GM21447 (cell line): ENCODE measurements at regions not wholly inside any gene's neighbourhood (a gene's known extent, or its start where the extent isn't known, plus 50 kb on each side); places are given as distances from the start of the nearest gene placed in this dataset.

Source experiments
- ATAC-seq: cut with Tn5 transposase; IDR thresholded peaks from one replicate; pipeline ENCODE4 v1.9.1; 2021; ENCODE audit not compliant: unreplicated experiment

DNA sequence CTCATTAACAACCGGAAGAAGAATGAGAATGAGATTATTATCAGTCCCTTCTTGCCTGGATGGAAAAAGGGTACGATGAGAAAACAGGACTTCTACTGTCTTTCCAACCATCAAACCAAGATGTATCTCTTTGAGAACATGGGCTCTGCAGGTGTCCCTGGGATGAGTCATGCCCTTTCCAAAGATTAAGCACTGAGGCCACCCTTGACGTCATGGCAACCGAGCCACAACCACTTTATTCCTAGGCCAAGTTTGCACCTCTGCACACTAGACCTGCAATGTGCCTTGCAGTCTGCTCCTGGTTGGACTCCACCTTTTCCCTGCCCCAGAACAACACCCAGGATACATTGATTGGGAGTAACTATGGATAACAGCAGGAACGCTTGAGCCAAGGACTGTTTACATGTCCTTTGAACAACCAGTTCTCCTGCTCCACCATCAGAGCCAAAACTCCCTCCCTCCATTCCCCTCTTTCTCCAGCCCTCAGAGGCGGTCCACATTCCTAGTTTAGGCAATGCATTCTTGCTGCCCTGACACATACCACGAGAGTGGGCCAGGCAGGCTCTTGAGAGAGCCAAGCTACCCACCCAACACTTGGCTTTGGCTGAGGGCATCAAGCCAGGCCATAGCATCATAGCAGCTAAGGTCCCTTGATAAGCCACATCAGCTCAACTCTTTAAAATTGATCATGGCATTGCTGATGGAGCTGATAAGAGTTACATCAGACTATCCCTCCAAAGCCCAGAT lies 310.7 kb downstream of the TNS1 start:
- no peak for ATAC-seq

DNA sequence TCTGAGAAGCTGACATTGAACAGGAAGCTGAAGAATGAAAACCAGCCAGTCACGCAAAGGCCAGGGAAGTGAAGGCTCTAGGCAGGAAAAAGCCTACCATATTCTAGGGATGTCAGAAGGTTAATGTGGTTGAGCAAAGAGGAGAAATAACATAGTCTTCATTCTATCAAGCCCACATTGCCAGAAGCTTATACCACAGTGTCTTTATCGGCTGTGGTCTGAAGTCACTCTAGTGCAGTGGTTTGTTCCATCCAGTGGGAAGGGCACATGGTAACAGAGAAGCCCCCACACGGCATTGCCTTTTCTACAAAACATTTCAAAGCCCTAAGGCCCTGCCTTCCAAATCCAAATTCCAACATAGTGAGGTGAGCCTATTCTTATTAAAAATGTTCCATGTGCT lies 311.3 kb downstream of the TNS1 start:
- no peak for ATAC-seq

DNA sequence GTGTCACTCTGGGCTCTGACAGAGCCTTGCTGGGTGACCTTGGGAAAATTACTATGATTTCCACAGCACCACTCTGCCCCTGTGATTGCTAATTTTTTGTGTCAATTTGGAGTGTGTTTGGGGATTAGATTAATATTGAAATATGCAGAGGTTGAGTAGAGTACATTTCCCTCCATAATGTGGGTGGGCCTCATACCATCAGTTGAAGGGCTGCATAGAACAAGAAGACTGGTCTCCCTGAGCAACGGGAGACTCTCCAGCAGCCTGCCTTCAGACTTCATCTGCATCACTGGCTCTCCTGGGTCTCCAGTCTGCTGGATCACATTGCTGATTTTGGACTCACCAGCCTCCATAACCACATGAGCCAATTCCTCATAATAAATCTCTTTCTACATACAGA lies 313.7 kb downstream of the TNS1 start:
- ATAC-seq, result no peak

DNA sequence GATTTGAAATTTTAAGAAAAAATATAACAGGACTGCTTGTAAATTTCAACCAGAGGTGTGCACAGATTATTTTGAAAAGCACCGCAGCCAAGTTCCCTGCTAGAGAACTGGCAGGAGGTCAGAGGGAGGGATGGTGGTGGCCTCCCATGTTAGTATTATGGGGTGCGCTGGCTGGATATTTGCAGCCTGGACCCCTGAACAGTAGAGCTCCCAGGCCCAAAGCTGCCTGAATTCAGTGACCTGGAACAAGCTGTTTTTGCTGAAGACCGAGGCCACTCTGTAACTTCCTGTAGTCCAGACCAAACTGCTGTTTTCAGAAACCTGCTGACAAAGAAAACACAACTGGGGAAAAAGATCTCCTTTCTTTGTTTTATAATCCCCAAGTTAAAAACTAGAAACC lies 314.3 kb downstream of the TNS1 start:
- ATAC-seq, result no peak

DNA sequence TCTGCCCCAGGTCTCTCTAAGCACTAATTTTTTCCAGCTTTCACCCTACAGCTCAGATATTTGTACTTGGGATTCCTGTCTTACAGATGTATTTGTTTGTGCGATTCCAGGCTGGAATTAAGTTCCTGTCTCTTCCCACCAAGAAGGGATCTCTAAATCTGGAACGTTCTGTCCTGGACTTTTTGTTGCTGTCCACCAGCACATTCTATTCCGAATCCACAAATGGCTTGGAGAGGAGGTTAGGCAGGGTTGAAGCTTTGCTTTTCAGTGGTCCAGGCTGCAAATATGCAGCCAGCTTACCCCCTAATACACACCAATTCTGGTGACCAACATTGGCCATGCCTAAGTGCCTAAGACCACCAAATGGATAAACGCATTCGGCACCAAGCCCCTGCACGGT lies 315.0 kb downstream of the TNS1 start:
- ATAC-seq, result no peak

DNA sequence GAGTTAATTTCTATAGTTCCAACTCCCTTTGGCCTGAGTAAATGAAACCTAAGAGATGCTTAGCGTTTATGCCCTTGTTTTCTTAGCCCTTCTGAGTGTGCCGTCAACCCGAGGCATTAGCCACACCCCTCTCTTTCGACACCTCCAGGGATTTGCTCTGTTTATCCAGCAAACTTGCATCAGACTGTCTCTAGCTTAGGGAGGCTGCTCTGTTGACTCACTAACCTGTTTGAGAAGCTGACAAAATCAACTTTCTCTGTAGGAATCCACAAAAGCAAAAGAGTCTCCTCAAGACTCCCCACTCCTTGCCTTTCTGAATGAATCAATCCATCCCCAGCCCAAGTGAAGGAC lies 317.6 kb downstream of the TNS1 start:
- ATAC-seq, result no peak

DNA sequence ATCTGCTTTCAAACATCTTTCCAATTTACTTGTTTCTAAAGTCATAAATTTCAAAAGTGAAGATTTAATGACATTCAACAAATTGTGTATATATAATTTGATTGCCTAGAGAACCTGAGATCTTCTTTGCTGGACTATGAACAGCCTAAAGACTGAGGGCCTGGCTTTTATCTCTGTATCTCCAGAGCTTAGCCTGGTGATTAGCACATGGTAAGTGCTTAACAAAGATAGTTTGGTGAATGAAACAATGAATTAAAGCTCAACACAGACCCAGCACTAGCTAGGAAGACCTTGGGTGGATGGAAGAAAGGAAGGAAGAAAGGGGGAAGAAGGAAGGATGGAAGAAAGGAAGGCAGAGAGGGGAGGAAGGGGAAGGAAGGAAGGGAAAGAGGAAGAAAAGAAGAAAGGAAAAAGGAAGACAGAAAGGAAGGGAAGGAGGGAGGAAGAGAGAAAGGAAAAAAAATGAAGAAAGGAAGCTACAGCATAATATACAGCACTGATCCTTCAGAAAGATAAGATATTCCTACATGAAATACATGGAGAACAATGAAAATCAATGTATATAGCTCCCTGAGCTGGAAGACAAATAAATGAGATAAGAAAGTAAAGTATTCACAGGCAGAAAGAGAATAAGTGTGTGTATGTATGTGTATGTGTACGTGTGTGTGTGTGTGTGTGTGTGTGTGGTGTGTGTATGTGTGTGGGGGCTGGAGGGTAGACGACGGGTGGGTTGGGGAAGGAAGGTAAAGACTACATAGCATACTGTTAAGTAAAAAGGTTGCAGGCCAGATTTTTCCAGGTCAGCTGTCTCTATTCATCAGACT lies 318.2 kb downstream of the TNS1 start:
- no peak for ATAC-seq

DNA sequence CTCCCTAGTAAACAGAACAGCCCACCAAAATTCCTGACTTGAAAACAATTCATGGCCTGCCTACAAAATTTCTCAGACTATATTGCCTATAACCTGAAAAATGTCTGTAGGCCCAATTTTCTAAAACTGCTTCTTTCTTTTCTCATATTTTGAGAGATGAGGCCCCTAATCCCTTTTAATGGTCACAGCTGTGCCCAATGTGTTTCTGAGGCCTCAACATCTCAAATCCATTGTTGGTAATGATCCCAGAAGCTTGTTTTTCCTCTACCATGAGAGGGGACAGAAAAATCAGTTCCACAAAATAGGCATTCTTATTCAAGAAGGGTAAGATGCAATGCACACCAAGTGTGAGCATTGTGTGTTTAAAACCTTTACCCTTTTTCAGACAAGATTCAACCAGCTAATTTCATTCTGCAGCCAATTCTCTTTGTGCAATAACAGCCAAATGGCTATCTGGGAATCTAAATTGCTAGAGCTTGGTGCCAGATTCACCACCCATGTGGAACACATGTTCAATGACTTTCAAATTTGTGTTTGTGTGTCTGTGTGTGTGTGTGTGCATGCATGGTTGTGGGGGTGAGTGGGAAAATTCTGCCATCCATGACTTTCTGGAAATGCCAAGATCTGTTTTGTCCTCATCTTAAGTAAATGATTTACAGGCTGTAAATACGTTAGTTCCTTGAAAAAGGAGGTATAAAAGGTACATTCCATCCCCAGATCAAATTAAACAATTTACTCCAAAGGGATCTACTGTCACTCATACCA lies 319.5 kb downstream of the TNS1 start:
- ATAC-seq, result no peak

DNA sequence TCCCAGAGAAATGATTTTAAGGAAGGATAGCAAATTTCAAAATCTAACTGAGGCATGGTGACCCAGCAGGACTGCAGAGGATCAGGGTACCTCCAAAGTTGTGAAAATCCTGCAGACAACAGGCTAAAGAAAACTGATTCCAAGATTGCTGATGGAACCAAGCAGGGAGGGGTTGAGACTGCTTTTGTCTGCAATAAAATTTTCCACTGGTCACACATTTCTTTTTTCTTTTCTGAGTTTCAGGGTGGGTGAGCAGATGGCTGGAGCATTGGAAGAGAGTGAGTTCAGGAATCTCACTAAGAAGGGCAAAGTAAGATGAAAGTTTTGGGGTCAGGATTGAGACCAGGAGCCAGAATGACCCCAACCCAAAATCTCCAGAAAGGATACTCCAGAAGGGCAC lies 321.0 kb downstream of the TNS1 start:
- no peak for ATAC-seq

DNA sequence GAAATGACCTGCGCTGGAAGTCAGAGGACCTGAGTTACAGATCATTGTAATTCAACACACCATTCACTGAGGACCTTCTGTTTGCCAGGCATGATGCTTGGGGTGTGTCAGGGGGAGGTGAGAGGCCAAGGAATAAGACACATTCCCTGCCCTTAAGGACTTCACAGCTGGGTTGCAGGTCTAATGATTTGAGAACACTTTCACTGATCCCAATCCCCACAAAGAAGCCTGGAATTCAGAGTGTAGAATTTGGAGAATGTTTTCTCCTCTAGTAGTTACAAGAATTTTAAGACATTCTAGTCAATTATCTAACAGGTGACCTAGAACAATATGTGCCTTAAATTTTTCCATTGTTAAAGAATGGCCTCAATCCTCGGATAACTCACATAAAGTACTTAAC lies 322.4 kb downstream of the TNS1 start:
- no peak for ATAC-seq

DNA sequence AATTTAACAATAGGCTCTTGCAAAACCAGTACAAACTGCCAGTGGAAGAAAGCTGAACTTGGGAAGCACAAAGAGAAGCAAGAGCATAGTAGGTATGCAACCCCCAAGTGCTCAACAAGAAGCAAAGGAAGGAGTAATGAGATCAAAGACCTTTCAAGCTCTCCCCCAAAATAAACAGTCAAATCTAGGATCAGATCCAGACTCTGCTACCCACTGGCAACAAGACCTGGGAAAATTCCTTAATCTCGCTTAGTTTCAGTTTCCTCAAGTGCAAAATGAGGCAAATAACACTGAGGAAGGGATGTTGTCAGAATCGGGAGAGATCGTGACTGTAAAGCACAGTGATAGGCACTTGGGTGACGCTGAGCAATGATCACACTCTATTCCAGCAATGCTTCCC lies 329.2 kb downstream of the TNS1 start:
- no peak for ATAC-seq

DNA sequence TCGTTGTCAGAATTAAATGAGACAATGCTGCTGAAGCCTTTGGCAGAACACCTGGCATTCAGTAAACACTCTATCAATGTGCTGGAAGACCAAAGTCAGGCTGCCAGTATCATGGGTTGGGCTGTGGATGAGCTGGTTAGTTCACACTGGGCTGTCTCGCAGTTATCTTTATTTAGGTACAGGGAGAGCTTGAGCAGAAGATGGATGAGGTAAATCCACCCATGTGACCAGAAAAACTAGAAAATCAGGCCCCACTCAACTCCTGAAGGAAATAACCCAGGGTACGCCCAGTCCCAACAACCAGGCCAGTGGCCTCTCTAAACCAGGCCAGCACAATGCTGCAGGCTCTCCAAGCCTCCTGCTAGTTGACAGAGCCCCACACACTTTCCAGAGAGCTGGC lies 330.3 kb downstream of the TNS1 start:
- ATAC-seq, result no peak

DNA sequence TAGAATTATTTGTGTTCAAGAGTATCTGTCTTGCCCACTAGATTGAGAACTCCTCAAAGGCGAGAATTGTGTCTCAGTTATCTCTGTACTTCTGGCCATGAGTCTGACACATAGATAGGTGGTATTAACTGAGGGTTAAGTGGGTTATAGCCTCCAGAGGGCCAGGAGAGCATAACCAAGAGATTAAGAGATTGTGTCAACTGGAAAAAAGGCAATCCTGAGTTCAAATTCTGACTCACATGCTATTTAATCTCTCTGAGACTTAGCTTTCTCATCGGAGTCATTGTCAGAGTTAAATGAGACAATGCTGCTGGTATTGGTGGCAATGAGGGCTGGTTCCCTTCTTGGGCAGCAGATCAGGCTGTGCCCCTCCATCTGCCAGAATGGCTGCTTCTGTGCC lies 330.9 kb downstream of the TNS1 start:
- no peak for ATAC-seq

DNA sequence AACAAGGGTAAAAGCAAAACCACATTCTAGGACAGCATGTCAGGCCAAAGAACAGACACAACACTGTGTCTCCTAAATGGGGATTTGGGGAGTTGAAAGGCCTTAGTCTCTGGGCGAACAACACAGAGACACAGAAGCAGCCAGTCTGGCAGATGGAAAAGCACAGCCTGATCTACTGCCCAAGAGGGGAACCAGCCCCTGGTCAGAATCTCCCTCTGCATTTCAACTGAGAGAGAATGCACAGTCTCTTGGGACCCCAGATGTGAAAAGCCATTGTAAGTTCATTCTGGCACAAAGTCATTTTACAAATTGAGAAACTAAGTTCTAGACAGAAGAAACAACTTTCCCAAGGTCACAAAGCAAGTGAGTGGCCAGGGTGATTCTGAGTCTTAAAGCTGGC lies 331.7 kb downstream of the TNS1 start:
- ATAC-seq, result no peak

DNA sequence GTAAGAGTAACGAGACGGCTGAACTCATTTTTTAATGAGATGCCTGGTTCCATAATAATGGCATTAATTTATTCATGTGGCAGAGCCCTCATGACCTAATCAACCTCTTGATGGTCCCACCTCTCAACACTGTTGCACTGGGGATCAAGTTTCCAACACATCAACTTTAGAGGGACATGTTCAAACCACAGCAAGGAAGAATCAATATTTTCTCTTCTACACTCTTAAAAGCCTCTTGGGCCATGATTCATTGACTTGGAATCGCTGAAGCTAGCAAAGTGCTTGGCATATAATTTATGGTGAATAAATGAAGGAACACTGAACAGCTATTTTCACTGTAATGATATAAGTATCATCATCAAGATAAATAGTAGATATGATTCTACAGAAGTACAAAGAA lies 333.0 kb downstream of the TNS1 start:
- ATAC-seq, result no peak

DNA sequence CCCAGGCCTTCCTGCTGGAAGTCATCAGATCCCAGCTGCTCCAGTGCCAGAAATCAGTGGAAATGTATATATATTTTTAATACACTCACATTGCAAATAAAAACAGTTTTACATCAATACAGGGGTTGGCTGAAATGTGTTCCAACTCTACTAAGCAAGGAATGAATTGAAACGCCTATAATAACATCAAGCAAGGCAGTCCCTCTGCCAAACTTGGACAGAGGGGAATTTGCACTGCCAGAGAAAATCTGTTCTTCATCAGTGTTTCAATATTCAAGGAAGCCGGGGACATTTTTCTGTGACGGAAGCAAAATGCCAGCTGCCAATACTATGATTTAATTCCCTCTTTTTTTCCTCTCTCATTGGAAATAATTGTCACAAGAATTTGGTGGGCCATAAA lies 335.3 kb downstream of the TNS1 start:
- no peak for ATAC-seq

DNA sequence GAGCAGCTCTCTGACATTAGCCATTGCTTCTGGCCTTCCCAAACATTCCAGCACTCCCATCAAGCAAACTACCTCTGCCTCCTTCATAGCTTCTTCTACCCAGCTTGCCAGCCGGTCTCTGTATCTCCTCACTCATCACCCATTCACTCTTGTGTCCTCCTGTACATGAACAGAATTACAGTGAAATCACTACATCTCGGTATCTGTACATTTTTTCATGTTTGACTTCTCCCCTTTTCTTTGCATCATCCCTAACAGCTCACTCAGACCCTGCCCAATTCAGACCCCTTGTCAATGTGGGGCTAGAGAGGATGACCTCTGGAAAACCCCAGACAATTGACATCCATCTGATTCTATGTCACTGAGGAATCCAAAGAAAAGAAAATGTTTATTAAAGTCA lies 335.8 kb downstream of the TNS1 start:
- no peak for ATAC-seq

DNA sequence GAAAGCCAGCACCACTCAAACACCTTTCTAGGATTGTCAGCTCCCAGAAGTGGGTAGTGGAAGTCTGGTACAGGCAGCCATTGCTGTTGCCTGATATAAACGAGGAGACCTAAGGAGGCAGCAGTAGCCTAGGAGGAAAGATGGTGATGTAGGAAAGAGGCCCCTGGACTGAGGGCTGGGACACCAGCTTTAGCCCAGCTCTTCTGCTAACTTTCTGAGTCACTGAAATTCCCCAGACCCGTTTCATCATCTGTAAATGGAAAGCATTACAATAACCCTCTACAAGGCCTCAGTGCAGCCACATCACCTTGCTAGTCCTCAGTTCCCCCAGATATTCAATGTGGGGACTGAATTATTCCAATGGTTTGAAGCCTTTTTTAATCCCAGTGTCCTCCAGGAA lies 336.5 kb downstream of the TNS1 start:
- ATAC-seq, result peak; percentile 63

DNA sequence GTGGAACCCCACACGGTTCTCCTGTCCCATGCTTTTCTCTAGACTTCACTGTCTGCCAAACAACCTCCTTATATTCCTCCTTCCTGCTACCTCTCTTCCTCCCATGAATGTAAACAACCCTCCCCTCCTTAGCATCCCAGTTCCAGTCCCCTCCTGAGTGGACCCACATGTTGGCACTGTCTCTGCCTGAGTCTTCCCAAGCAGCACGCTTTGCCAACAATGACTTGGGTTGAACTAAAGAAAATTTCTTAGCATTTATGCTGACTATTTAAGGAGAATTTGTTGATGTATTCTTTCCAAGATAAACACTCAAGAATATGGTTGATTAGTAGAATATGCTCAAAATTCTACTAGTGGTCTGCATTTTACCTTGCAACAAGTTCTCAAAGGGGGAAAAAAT lies 338.0 kb downstream of the TNS1 start:
- no peak for ATAC-seq

DNA sequence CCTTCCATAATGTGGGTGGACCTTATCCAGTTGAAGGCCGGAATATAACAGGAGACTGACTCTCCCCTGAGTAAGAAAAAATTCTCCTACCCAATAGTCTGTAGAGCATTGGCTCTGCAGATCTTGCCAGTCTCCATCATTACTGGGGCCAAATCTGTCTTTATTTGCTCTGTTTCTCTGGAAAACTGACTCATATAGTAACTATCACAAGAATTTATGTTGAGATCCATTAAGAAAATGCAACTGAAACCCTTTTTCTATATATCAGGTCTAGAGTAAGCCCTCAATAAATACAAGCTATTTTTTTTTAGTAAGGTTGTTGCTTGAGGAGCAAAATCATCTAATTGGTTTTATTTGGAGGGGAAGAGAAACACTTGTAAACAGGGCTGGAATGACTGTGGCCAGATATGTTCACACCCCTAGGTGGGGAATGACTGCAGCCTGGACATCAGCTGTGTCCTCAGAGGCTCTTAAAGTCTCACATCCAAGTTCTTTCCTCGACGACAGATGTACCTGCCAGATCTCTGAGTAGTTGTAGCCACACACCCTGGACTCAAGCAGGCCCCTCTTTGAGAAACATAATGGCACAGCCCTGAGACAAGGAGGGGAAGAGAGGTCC lies 339.7 kb downstream of the TNS1 start:
- no peak for ATAC-seq

DNA sequence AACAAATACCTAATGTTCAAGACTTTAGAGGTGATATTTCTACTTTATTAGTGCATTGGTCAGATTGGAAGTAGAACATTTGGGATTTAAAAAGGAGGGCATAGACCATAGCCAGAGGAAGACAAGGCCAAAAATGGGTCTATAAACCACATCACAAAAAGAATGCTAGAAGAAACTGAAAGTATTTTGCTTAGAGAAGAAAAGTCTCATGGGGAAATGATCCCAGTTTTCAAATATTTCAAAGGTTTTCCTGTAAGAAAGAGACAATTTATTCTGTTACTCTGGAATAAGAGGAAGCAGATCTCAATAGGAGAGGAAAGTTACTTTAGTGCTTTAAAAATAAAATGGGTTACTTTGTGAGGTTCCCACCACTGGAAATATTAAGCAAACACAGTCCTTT lies 341.4 kb downstream of the TNS1 start:
- ATAC-seq, result no peak

DNA sequence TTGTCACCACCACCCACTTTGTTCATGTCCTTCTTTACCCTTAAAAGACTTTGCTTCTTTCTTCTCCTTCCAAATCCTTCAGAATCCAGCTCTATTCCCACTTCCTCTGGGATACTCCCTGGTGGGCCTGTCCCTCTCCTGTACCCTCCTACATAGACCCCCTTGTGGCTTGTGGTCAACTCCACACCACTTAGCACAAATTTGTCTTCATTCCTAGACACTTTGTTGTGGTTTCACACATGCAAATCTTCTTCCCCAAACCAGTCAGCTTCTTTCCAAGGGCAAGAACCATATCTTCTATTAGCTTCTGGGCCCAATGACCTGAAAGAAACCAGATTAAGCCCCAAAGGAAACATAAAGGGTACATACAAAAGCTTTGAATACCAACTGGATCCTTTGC lies 342.4 kb downstream of the TNS1 start:
- ATAC-seq, result no peak
